ENCODE measurements at regions not wholly inside any gene's neighbourhood (a gene's known extent, or its start where the extent isn't known, plus 50 kb on each side); places are given as distances from the start of the nearest gene placed in this dataset.

DNA sequence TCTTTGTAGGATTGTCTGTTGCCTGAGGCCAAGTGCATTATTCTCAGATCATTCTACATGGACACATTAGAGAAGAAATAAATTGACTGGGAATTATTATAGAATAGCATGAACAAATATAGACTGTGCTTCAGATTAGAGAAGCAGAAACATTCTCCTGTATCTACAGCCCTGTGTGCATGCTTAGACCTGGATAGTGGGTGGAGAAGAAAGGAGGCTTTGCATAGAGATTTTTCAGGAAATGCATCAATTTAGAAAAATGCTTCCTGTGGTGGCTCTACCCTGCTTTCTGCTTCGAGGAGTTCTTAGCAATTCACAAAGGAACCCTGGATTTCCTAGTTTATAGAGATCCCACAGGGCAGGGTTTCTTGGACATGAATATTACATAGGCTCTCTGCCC is 66.7 kb downstream of the IRX1 start:
- POLR2A ChIA-PET: no interaction called here

DNA sequence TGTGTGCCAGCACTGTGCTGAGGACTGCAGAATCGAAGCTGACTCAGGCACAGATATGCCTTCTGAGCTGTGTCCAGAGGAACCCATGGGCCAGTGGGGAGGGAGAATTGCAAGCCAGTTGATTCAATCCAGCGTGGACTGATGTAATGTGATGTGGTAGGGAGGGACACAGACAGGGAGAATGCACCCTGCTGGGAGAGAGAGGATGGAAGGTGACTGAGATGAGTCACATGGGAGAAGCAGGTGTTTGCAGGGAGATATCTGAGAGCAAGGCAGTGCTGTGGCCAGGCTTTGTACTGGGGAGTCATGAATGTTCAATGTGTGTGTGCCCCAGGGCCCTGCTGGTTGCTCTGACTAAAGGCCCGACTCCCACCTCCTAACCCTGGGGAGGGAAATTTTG is 75.7 kb downstream of the IRX1 start:
- H3K9me3 ChIP-seq (ENCODE audit: control insufficient read depth, insufficient read depth, low read depth, low read length): no peaks in the 10 kb centered on the region
- no peak overlapping the region for H3K4me3 ChIP-seq (ENCODE audit: low read depth, low read length)
- H3K36me3 ChIP-seq (ENCODE audit: control insufficient read depth in 2 of 2, insufficient read depth in 1 of 2, low read length in 2 of 2): no peaks in the 10 kb centered on the region
- ChIA-PET POLR2A (no interaction called here), CTCF (no interaction called here)
- H3K4me1 ChIP-seq (ENCODE audit: control insufficient read depth, insufficient read depth, low read length): no peaks in the 10 kb centered on the region
- no peak overlapping the region for H3K27ac ChIP-seq (ENCODE audit: extremely low read depth, low read depth, low read length)
- TF ChIP-seq ZNF16 (tag by site-specific recombination; IDR thresholded peaks at IDR 0.05; ENCODE audit: low read depth): no peak
- TF ChIP-seq ZFP69B (tag by site-specific recombination; IDR thresholded peaks at IDR 0.05): no peak

More for the DNA sequence above, 66.7 kb downstream of the IRX1 start:
- TF ChIP-seq ZNF843 (tag by site-specific recombination; IDR thresholded peaks at IDR 0.05) (no peak), ZNF423 (tag by site-specific recombination; IDR thresholded peaks at IDR 0.05) (no peak), ZNF184 (tag by site-specific recombination; IDR thresholded peaks at IDR 0.05) (no peak), ZNF394 (tag by site-specific recombination; IDR thresholded peaks at IDR 0.05; ENCODE audit: borderline replicate concordance) (no peak), GLI2 (tag by site-specific recombination; IDR thresholded peaks at IDR 0.05; ENCODE audit: borderline replicate concordance, low read depth) (no peak)
- CTCF ChIA-PET: no interaction called here
- Histone ChIP-seq H3K27ac (ENCODE audit: extremely low read depth, low read depth, low read length) (no peak overlapping the region), H3K36me3 (ENCODE audit: control insufficient read depth in 2 of 2, insufficient read depth in 1 of 2, low read length in 2 of 2) (no peaks in the 10 kb centered on the region), H3K4me3 (ENCODE audit: low read depth, low read length) (no peak overlapping the region), H3K9me3 (ENCODE audit: control insufficient read depth, insufficient read depth, low read depth, low read length) (no peaks in the 10 kb centered on the region), H3K4me1 (ENCODE audit: control insufficient read depth, insufficient read depth, low read length) (no peaks in the 10 kb centered on the region)

DNA sequence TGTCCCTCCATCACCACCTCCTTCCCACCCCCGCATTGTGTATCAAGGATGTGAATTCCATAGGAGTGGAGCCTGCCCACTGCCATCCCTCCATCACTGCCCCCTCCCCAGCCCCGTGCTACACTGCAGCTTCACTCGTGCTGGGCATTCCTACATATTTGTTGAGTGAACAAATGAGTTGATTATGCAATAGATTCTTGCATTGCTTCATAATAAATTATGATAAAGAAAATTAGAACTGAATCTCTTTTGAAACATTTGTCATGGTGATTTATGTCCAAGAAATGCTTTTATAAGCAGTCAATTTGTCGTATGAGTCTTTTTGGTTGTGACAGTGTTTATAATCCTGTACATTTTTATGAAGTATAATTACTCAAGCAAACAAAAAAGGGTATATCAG is 83.2 kb downstream of the IRX1 start:
- CTCF ChIA-PET: no interaction called here

DNA sequence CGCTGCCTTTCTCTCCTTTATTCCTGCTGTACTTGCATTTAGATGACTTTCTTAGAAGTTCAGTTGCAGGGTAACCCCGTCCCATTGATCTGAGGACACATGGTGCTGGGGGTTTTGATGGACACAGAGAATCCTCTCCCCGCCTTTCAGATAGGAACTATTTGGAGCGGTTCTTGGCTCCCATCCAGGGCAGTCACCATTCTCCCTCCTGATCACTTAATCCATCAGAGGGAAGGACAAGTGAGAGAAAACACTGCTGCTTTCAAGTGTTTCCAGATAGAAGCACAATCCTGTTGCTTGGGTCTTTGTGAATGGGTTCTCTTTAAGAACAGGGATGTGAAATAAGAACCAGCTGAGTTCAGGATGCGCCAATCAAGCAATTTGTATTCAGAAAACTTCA is 85.2 kb downstream of the IRX1 start:
- POLR2A ChIA-PET: no interaction called here
- H3K4me1 ChIP-seq (ENCODE audit: control insufficient read depth, insufficient read depth, low read length): no peaks in the 10 kb centered on the region
- H3K9me3 ChIP-seq (ENCODE audit: control insufficient read depth, insufficient read depth, low read depth, low read length): no peaks in the 10 kb centered on the region
- CTCF ChIA-PET: no interaction called here
- no peaks in the 10 kb centered on the region for H3K36me3 ChIP-seq (ENCODE audit: control insufficient read depth in 2 of 2, insufficient read depth in 1 of 2, low read length in 2 of 2)
- H3K4me3 ChIP-seq (ENCODE audit: low read depth, low read length): no peak overlapping the region
- no peak overlapping the region for H3K27ac ChIP-seq (ENCODE audit: extremely low read depth, low read depth, low read length)
- TF ChIP-seq ZNF433 (tag by site-specific recombination; IDR thresholded peaks at IDR 0.05; ENCODE audit: low read depth) (no peak), ZNF394 (tag by site-specific recombination; IDR thresholded peaks at IDR 0.05; ENCODE audit: borderline replicate concordance) (no peak), KLF7 (tag by site-specific recombination; IDR thresholded peaks at IDR 0.05; ENCODE audit: borderline replicate concordance) (no peak), ZNF266 (tag by site-specific recombination; IDR thresholded peaks at IDR 0.05; ENCODE audit: low read depth) (no peak), ZFP3 (tag by site-specific recombination; IDR thresholded peaks at IDR 0.05; ENCODE audit: low read depth) (no peak), ZNF521 (tag by site-specific recombination; IDR thresholded peaks at IDR 0.05) (no peak), ZBTB7A (tag by site-specific recombination; IDR thresholded peaks at IDR 0.05; ENCODE audit: low read depth) (no peak), ZNF37A (tag by site-specific recombination; IDR thresholded peaks at IDR 0.05) (no peak), ZEB2 (tag by site-specific recombination; IDR thresholded peaks at IDR 0.05) (no peak), ZNF19 (tag by site-specific recombination; IDR thresholded peaks at IDR 0.05; ENCODE audit: low read depth) (no peak), ZBTB17 (tag by site-specific recombination; IDR thresholded peaks at IDR 0.05) (no peak), ZNF791 (tag by site-specific recombination; IDR thresholded peaks at IDR 0.05) (no peak)
- TF ChIP-seq, protein P1, sequence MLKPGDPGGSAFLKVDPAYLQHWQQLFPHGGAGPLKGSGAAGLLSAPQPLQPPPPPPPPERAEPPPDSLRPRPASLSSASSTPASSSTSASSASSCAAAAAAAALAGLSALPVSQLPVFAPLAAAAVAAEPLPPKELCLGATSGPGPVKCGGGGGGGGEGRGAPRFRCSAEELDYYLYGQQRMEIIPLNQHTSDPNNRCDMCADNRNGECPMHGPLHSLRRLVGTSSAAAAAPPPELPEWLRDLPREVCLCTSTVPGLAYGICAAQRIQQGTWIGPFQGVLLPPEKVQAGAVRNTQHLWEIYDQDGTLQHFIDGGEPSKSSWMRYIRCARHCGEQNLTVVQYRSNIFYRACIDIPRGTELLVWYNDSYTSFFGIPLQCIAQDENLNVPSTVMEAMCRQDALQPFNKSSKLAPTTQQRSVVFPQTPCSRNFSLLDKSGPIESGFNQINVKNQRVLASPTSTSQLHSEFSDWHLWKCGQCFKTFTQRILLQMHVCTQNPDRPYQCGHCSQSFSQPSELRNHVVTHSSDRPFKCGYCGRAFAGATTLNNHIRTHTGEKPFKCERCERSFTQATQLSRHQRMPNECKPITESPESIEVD (tag by site-specific recombination; IDR thresholded peaks at IDR 0.05): no peak
- TF ChIP-seq, protein P2, sequence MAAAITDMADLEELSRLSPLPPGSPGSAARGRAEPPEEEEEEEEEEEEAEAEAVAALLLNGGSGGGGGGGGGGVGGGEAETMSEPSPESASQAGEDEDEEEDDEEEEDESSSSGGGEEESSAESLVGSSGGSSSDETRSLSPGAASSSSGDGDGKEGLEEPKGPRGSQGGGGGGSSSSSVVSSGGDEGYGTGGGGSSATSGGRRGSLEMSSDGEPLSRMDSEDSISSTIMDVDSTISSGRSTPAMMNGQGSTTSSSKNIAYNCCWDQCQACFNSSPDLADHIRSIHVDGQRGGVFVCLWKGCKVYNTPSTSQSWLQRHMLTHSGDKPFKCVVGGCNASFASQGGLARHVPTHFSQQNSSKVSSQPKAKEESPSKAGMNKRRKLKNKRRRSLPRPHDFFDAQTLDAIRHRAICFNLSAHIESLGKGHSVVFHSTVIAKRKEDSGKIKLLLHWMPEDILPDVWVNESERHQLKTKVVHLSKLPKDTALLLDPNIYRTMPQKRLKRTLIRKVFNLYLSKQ (tag by site-specific recombination; IDR thresholded peaks at IDR 0.05; ENCODE audit: borderline replicate concordance): no peak
- TF ChIP-seq, protein P3, sequence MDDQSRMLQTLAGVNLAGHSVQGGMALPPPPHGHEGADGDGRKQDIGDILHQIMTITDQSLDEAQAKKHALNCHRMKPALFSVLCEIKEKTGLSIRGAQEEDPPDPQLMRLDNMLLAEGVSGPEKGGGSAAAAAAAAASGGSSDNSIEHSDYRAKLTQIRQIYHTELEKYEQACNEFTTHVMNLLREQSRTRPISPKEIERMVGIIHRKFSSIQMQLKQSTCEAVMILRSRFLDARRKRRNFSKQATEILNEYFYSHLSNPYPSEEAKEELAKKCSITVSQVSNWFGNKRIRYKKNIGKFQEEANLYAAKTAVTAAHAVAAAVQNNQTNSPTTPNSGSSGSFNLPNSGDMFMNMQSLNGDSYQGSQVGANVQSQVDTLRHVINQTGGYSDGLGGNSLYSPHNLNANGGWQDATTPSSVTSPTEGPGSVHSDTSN (CRISPR knock-in tag; IDR thresholded peaks at IDR 0.05): no peak

More for the DNA sequence above, 83.2 kb downstream of the IRX1 start:
- Histone ChIP-seq H3K27ac (ENCODE audit: extremely low read depth, low read depth, low read length) (no peak overlapping the region), H3K36me3 (ENCODE audit: control insufficient read depth in 2 of 2, insufficient read depth in 1 of 2, low read length in 2 of 2) (no peaks in the 10 kb centered on the region), H3K9me3 (ENCODE audit: control insufficient read depth, insufficient read depth, low read depth, low read length) (no peaks in the 10 kb centered on the region), H3K4me3 (ENCODE audit: low read depth, low read length) (no peak overlapping the region), H3K4me1 (ENCODE audit: control insufficient read depth, insufficient read depth, low read length) (no peaks in the 10 kb centered on the region)
- TF ChIP-seq ZNF596 (tag by site-specific recombination; IDR thresholded peaks at IDR 0.05) (no peak), ZNF677 (tag by site-specific recombination; IDR thresholded peaks at IDR 0.05) (no peak), ZNF529 (tag by site-specific recombination; IDR thresholded peaks at IDR 0.05; ENCODE audit: insufficient replicate concordance) (no peak), MYNN (tag by site-specific recombination; IDR thresholded peaks at IDR 0.05; ENCODE audit: borderline replicate concordance) (no peak), SCRT1 (tag by site-specific recombination; IDR thresholded peaks at IDR 0.05; ENCODE audit: borderline replicate concordance) (no peak)
- TF ChIP-seq, protein P3 (CRISPR knock-in tag; IDR thresholded peaks at IDR 0.05): no peak
- POLR2A ChIA-PET: no interaction called here
